D721Med (cell line): ENCODE measurements at regions not wholly inside any gene's neighbourhood (a gene's known extent, or its start where the extent isn't known, plus 50 kb on each side); places are given as distances from the start of the nearest gene placed in this dataset.

Experiments
- DNase-seq: peaks from one replicate; pipeline ENCODE4 v3.0.0; 2011; ENCODE audit warnings: low spot score; ENCODE audit not compliant: insufficient read length
- FAIRE-seq: peaks from 2 replicates; lab custom pipeline; 2011; peaks lifted over from hg19 to GRCh38; lab: Jason Lieb, UNC
- TF ChIP-seq, protein P1 (sequence below): IDR thresholded peaks from 2 replicates; pipeline ENCODE4 v1.5.1; 2012; ENCODE audit warnings: mild to moderate bottlenecking, control low read depth; ENCODE audit not compliant: insufficient read depth; ENCODE audit errors: missing control alignments

DNA sequence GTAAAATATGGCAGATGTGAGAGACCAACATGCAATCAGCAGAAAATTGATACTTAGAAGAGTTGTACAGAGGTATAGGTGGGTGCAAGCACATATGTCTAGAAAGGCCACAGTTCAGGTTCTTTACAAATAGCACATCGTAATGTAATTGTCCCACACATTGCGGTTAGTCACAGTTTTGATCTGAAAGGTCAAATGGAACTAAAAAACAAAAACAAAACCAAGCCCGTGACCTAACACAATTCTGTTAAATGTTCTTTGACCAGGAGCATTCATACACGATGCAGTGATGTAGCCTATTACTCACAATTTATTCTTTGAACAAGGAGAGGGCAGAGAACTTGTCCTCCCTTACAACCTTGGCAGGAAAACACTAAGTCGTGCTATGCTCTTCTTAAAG lies 108.9 kb upstream of the MAP4K3 start:
- FAIRE-seq (no peak), DNase-seq (no peak)
- TF ChIP-seq, protein P1, sequence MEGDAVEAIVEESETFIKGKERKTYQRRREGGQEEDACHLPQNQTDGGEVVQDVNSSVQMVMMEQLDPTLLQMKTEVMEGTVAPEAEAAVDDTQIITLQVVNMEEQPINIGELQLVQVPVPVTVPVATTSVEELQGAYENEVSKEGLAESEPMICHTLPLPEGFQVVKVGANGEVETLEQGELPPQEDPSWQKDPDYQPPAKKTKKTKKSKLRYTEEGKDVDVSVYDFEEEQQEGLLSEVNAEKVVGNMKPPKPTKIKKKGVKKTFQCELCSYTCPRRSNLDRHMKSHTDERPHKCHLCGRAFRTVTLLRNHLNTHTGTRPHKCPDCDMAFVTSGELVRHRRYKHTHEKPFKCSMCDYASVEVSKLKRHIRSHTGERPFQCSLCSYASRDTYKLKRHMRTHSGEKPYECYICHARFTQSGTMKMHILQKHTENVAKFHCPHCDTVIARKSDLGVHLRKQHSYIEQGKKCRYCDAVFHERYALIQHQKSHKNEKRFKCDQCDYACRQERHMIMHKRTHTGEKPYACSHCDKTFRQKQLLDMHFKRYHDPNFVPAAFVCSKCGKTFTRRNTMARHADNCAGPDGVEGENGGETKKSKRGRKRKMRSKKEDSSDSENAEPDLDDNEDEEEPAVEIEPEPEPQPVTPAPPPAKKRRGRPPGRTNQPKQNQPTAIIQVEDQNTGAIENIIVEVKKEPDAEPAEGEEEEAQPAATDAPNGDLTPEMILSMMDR: no peak

DNA sequence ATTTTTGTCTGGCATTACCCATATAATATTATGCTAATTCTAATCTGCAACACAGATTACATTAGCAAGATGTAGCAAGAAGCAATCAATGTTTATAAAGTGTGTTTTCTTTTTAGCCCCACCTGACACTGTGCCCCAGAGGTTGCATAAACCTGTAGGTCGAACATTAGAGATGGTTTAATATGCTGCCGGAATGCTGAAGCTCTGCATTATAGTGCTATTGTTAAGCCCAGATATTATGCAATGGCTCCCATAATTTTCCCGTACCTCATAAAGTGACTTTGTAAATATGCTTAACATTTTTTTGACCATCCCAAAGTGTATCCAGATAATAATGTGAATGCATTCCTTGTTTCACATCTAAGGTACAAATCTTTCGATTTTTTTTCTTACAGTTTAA lies 109.3 kb upstream of the MAP4K3 start:
- no peak for DNase-seq
- FAIRE-seq: no peak
- TF ChIP-seq, protein P1: no peak

DNA sequence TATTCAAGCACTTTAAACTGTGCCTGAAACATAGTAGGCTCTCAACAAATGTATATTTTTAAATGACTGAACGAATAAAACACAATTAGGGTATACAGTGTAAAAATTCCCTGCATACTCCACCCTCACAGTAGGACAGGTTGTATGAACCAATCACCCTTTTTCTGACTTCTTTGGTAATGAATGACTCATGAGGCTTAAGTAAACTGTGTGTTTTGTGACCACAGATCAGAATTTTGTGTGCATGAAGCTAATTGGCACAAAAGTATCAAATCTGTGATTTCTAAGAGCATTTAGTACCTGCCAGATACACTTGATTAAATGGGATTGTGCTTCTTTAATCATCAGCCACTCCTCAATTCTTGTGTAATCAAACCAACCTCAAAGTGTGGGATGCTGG lies 109.9 kb upstream of the MAP4K3 start:
- FAIRE-seq (no peak), DNase-seq (no peak)
- TF ChIP-seq, protein P1: no peak

DNA sequence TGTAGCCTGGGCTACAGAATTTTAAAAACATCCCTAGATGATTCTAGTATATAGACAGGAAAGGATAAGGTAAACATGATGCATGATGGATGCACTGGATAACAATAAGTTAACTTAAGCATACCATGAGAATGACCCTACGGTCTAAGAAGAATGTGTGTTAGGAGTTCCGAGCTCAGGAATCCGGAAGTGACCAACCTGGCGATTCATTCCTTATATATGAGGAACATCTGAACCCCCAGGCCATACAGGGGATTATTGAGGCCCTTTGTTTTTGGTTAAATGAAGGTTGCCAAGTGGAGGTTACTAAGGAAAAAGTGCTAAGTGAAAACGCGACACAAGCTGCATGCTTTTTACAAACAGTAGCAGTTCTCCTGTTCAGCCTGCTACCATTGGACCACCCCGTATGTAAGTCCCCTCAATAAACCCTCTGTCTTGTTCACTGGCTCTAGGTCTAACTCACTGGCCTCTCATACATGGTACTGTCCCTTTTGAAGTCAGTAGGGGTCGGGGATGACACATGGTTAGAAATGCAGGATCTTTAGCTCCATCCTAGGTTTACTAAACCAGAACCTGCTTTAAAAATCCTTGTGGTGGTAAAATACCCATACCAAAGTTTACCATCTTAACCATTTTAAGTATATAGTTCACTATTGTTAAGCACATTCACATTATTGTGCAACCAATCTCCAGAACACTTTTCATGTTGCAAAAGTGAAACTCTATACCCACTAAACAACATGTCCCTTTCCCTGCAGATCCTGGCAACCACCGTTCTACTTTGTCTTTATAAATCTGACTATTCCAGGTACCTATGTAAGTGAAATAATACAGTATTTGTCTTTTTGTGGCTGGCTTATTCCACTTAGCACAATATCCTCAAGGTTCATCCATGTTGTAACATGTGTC lies 111.0 kb upstream of the MAP4K3 start:
- TF ChIP-seq, protein P1: no peak
- no peak for DNase-seq
- no peak for FAIRE-seq

DNA sequence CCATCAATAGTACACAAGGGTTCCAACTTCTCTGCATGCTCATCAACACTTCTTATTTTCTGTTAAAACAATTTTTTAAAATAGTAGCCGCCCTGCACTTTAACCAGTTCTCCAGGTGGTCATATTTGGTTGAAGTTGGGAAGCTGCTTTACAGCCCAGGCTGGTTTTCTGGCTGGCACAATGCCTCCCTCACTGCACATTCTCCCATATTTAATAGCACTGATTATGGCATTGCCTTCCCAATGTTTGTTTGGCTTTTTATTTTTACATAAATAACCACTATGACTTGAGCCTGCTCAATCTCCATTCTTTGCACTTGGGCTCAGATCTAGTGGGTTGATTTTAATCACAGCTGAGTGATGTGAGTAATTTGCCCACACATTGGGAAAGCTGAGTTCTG lies 111.9 kb upstream of the MAP4K3 start:
- no peak for DNase-seq
- no peak for FAIRE-seq
- TF ChIP-seq, protein P1: no peak

DNA sequence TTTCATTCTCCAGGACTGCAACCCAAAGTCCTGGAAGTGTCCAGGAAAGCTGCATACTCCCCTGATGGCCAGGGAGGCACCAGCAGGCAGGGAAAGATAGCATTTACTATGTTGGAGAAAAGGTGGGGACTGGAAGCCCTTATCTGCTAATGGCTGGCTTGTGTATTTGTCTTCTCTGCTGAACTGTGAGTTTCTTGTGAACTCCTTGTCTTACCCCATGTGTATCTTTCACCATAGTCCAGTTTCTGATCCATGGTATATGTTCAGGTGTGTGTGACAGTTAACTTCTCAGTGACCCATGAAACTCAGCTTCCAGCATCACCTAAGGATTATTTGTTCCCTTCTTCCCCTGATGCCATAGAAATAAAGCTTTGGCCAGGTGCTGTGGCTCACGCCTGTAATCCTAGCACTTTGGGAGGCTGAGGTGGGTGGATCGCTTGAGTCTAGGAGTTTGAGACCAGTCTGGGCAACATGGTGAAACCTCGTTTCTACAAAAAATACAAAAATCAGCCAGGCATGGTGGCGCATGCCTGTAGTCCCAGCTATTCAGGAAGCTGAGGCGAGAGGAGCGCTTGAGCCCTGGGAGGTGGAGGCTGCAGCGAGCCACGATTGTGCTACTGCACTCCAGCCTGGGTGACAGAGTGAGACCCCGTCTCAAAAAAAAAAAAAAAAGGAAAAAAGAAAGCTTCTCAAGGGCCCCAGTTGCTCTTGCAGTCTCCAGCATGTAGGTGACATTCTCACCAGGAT lies 112.8 kb upstream of the MAP4K3 start:
- DNase-seq: no peak
- no peak for FAIRE-seq
- TF ChIP-seq, protein P1: no peak
